ENCODE measurements at regions not wholly inside any gene's neighbourhood (a gene's known extent, or its start where the extent isn't known, plus 50 kb on each side); places are given as distances from the start of the nearest gene placed in this dataset.

DNA sequence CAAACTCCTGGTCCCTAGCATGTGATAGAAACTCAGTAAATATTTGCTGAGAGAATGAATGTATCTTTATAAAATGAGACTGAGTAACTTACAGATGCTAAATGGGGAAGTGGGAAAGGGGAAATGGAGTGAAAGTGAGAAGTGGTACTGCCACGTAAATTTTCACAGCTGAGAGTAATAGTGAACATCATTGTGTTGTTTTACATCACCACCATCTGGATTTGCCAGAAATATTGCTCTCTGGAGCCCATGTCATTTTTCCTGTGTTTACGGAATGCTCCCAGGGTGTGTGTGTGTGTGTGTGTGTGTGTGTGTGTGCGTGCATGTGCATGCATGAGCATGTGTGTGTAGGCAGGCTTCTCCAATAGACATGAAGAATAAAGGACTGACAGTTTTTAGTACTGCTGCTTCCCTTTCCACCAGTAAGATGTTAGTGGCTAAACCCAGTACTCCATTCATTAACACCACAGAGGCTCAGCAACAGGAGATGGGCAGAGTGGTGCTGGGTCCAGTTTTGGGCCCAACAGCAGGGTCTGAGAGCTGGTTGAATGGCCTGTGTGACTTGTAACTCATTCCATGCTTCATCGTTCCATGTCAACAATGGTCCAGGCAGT is 57.3 kb downstream of the DIPK2A start:
- TF ChIP-seq POLR2A (IDR thresholded peaks at IDR 0.05) (no peak), CTCF (IDR thresholded peaks at IDR 0.05) (no peak)

All from lower leg skin (tissue), 3 donors.